ENCODE measurements at regions not wholly inside any gene's neighbourhood (a gene's known extent, or its start where the extent isn't known, plus 50 kb on each side); places are given as distances from the start of the nearest gene placed in this dataset.

DNA sequence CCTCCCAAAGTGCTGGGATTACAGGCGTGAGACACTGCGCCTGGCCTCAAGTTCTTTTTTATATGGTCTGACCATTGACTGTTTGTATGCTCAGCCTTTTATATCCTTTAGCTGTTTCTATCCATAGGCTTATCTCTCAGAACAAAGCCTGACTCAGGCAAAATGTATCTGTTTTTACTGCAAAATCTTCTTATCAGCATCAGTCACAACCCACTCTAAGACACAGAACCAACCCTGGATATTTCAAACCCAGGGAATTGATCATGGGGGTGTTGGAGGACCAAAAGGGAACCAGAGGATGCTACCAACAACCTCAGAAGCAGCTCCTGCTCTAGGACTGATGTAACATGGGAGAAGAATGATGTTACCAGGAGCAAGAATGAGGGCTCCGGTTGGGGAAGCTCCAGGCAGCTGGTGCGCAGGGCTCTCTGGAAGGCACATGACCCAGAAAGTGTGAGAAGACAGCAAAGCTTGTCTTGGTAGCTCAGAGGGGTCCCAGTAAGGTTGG, 75.3 kb upstream of the NCK2 start:
- TF ChIP-seq ZNF423 (CRISPR knock-in tag; IDR thresholded peaks at IDR 0.05) (no peak), CTCF (IDR thresholded peaks at IDR 0.05) (no peak), FOXJ3 (CRISPR knock-in tag; IDR thresholded peaks at IDR 0.05; ENCODE audit: borderline replicate concordance) (no peak), HMGA2 (CRISPR knock-in tag; IDR thresholded peaks at IDR 0.05) (no peak)
- TF ChIP-seq, protein P1, sequence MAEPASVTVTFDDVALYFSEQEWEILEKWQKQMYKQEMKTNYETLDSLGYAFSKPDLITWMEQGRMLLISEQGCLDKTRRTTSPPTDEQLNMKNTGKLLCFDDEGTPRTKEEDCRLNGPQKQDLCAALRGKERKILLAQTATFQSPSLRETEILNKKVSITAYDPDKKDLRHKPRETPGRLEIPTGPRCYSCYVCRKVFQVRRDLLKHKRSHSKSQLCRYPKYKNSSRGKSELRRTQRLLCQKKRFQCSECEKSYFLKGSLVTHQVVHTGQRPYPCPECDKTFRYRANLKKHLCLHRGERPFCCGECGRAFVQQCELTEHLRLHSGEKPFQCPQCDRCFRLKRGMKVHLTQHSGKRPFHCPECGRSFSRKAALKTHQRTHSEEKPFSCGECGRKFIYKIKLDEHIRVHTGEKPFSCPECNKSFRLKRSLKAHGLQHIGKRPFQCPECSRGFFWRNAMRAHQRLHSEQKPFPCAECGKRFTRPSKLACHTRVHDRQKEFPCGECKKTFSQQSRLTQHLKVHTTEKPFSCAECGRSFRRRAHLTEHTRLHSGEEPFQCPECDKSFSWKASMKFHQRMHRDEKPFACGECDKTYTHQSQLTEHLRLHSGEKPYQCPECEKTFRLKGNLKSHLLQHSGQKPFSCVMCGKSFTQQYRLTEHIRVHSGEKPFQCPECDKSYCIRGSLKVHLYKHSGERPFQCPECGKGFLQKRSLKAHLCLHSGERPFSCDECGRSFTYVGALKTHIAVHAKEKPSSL (CRISPR knock-in tag; conservative IDR thresholded peaks at IDR 0.05): no peak
- TF ChIP-seq, protein P2, sequence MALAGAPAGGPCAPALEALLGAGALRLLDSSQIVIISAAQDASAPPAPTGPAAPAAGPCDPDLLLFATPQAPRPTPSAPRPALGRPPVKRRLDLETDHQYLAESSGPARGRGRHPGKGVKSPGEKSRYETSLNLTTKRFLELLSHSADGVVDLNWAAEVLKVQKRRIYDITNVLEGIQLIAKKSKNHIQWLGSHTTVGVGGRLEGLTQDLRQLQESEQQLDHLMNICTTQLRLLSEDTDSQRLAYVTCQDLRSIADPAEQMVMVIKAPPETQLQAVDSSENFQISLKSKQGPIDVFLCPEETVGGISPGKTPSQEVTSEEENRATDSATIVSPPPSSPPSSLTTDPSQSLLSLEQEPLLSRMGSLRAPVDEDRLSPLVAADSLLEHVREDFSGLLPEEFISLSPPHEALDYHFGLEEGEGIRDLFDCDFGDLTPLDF (CRISPR knock-in tag; IDR thresholded peaks at IDR 0.05): no peak
- TF ChIP-seq, protein P3, sequence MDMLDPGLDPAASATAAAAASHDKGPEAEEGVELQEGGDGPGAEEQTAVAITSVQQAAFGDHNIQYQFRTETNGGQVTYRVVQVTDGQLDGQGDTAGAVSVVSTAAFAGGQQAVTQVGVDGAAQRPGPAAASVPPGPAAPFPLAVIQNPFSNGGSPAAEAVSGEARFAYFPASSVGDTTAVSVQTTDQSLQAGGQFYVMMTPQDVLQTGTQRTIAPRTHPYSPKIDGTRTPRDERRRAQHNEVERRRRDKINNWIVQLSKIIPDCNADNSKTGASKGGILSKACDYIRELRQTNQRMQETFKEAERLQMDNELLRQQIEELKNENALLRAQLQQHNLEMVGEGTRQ (CRISPR knock-in tag; IDR thresholded peaks at IDR 0.05): no peak

Measured in WTC11 (cell line).